G401 (cell line): ENCODE measurements at regions not wholly inside any gene's neighbourhood (a gene's known extent, or its start where the extent isn't known, plus 50 kb on each side); places are given as distances from the start of the nearest gene placed in this dataset.

Experiments used
- DNase-seq: peaks from one replicate; pipeline ENCODE4 v3.0.0-alpha.2; 2015; ENCODE audit warnings: low spot score
- in situ Hi-C: cut with HindIII; loops from 2 replicates; pipeline ENCODE4 v1.10.0; 2016; ENCODE audit warnings: low sequenced_read_pairs, mixed read lengths

DNA sequence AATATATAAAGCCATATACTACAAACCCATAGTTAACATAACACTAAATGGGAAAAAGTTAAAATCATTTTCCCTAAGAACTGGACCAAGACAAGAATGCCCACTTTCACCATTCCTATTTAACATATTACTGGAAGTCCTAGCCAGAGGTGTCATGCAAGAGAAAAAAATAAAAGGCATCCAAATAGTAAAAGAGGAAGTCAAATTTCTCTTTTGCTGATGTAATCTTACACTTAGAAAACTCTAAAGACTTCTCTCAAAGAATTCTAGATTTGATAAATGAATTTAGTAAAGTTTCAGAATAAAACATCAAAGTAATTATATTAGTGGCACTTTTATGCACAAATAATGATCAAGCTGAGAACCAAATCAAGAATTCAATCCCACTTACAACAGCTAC is 678.9 kb upstream of the SLITRK5 start:
- no peak for DNase-seq

GRCh38 chr13:87003265-87003664 is 667.9 kb upstream of the SLITRK5 start:
- in situ Hi-C loops, result no loop called here
- DNase-seq, result no peak

More for the DNA sequence above, 678.9 kb upstream of the SLITRK5 start:
- in situ Hi-C loops, result no loop called here

DNA sequence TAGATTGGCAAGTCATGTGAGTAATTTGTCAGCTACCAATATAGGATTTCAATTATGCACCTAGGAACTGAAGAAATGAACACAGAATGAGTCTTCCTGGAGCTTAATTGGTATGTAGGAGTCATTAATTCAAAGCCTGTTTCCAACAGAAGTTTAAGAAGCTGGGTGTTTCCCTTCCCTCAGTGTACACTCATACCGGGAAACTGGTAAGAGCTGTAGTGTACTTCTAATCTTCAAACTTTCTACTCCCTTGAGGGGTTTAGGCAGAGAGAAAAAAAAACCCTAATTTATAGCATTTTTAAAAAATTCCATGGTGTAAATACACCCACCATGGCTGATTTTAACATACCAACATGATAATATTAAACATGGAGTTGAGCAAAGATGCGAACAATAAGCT is 665.7 kb upstream of the SLITRK5 start:
- no peak for DNase-seq
- in situ Hi-C loops, result no loop called here

DNA sequence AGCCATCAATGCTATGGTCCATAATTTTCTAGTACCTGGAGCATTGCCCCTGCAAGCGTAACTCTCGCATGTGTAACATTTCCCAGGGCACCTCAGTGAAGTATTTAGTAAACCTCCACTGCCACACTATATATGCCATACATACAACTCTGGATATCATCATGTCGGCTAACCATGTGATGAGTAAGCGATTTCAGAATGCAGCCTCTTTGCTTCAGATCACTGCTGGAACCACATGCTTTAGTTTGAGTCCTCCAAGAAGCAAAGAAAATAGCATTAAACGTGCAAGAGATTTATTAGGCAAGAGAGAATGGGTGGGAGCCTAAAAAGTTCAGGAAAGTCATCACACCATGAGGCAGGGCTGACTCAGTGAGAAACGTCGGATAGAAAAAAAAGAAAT is 635.6 kb upstream of the SLITRK5 start:
- DNase-seq, result no peak
- in situ Hi-C loops, result no loop called here

- DNase-seq, result no peak
- in situ Hi-C loops, result no loop called here
These were observed 628.2 kb upstream of the SLITRK5 start for GRCh38 chr13:87042946-87043345.

DNA sequence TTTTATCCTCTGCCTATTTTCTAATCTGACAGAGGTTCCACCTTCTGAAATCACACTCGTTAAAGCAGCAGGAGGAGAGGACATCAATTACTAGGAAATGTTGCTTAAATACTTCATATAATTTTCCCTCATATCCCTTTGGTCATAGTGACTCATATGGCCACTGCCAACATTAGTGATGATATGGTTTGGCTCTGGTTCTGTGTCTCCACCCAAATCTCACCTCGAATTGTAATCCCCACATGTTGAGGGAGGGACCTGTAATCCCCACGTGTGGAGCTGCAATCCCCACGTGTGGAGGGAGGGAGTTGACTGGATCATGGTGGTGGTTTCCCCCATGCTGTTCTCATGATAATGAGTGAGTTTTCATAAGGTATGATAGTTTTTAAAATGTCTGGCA is 618.4 kb upstream of the SLITRK5 start:
- DNase-seq, result no peak
- in situ Hi-C loops, result no loop called here

GRCh38 chr13:87057807-87058520 is 613.2 kb upstream of the SLITRK5 start:
- in situ Hi-C loops, result no loop called here
- no peak for DNase-seq

- DNase-seq, result no peak
- in situ Hi-C loops, result no loop called here
These were observed 612.3 kb upstream of the SLITRK5 start for GRCh38 chr13:87058786-87059329.

DNA sequence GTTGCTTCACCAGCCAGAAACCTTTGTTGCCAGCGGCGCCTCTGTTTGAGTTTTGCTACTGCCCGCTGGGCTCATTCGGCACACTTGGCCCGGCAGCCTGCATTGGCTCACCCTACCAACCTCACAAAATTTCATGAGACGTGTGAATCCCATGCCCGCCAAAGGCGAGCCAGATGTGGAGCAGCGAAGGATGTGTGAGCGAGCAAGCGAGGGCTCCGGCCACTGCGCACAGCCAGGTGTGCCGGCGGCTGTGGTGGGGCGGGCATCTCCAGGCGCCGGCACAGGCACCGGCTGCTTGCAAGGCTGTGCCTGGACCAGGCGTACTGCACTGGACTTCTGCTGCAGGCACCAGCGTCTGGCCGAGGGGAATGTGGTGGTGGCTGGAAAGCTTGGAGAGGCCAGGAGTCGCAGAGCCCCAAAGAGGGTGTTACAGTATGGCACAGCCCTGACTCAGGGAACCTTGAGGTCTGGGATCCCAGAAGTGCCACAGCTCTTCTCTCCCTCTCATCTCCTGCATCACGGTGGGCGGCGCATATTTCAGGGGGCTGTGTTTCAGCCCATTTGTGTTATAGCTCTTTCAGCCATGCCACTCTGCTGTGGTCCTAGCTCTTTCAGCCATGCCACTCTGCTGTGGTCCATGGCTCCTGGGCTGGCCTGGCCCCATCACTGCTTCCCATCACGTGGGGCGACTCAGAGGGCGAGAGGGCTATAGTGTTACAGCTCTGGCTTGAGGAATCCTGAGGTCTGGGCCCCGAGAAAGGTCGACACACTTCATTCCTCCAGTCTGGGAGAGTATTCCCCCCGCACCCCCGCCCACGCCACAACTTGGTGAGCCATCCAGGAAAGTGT is 592.0 kb upstream of the SLITRK5 start:
- no peak for DNase-seq
- in situ Hi-C loops, result no loop called here

DNA sequence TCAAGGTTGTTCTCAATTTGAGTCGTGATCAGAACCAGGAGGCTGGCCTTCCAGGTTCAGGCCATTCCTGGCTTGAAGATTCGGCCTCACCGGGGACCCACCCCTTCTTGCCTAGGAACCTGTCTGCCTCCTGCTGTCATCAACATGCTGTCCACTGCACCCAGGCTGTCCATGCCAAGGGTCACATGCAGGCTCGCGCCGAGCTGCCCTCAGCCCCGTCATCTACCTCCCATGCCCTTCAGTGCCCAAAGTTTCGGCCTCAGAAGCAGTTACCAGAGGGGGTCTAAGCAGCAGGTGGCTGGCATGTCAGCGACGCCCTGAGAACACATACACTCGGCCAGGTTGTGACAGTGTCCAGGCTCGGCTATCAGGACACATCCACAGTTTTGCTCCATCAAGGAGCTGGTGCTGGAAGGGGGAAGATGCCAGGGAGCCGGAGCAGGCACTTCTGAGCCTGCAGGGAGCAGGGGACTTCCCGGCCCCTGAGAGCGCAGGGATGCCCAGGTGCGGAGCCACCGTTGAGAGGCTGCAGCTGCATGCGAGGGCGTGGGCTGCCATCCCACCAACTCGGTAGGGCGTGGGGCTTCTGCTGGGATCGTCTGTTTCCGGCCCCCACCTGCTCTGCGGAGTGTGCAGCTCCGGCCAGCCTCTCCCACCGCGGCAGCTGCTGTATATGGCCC is 590.9 kb upstream of the SLITRK5 start:
- DNase-seq, result no peak
- in situ Hi-C loops, result no loop called here

DNA sequence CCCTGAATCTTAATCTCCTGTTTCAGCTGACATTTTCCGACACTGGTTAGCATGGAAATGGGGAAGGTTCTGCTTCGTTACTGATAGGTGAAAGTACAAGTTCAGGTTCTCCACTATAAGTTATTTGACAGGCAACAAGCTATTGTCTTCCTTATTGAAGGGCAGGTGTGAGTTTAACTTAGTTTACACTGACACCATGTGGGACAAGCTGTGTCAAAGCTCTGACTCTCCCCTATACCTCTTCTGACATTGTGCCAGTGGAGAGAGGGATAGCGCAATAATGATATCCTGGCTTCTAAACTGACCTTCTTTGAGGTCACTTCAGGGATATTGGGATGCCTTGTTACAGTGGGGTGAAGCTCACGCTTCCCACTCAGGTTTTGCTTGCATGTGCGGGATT is 587.0 kb upstream of the SLITRK5 start:
- no peak for DNase-seq
- in situ Hi-C loops, result no loop called here

- in situ Hi-C loops, result no loop called here
- DNase-seq, result no peak
These were observed 583.4 kb upstream of the SLITRK5 start for GRCh38 chr13:87087741-87088140.

DNA sequence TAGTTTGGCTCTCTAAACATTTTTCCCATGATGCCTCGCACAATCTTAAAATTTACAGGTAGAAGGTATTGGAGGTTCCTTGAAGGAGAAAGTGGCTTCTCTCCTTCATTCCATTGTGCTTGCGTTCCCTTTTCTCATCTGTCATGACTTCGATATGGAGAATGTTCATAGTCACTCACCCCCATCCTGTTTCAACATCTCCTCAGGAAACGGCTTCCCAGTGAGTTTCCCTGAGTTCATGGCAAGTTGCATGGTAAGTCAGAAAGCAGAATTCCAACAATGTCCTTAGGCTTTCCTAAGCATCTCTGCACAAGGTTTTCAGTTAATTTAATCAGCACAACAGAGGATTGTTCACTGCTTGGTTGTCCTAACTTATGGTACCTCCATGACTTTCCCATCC is 581.8 kb upstream of the SLITRK5 start:
- DNase-seq, result no peak
- in situ Hi-C loops, result no loop called here

DNA sequence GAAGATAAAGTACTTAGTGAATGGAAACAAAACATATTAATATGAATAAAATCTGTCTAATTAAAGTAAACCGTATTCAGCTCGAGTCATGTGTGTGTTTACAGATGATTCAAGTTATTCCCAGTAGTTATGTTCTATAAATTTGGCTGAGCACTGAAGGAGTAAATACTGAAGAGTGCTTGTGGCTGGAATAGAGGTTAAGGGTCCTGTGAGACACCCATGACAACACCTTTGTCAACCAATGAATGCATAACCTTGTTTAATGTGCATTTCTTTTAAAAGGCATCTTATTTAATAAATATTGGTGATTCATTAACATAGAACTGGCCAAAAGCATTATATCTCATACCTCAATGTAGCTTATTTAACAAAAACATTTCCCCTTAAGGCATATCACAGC is 577.8 kb upstream of the SLITRK5 start:
- in situ Hi-C loops, result no loop called here

DNA sequence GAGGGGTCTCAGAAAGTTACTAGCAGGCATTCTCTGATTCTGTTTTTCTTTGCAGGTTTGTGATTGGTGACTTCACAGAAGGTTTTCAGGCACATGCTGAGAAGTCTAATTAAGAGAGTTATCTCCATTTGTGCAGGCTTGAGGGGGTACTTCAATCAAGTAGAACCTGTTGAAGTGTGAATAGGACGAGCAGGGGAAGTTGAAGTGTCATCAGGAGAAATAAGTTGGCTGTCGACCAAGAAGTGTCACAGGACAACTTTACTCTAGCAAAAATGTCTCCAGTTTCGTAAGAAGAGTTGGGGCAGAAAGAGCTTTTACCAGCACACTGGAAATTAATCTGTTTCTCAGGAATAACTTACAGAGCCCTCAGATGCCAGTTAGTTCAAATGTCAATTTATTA is 576.5 kb upstream of the SLITRK5 start:
- in situ Hi-C loops, result no loop called here
- DNase-seq, result no peak

More for the DNA sequence above, 577.8 kb upstream of the SLITRK5 start:
- DNase-seq, result no peak

DNA sequence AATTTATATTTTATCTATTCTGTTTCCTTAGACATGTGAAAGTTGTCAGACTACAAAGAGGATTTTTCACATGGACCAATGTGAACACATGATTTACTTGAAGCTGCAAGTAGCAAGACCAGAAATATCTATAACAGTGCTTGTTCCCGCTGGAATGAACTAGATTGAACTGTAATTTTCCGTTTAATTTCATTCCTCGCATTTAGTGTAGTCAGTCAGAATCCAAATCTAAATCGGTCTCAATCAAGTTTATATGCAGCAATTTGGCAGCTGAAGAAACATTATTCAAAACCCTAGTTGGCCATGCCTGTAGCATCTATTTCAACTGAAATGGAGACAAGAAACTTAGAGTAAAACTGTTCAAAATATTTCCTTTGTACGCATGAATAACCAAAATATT is 570.7 kb upstream of the SLITRK5 start:
- no peak for DNase-seq
- in situ Hi-C loops, result no loop called here

GRCh38 chr13:87107651-87108050 is 563.5 kb upstream of the SLITRK5 start:
- in situ Hi-C loops, result no loop called here
- DNase-seq, result no peak

DNA sequence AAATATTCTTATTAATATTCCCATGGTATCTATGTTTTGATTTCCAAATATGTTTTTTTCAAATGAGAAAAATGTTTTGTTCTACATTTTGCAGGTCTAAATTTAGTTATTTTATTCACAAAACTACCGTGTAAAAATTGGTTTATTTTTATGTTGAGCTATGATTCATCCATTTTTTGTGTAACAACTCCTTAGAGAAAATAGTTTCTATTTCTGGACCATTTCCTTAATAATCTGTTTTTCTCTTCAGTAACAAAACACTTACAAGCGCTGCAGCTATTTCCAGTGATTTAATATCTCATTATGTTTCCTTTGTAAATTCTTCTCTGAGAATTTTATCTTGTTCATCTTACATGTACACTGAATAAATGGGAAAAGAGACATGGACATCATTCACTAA is 550.7 kb upstream of the SLITRK5 start:
- in situ Hi-C loops, result no loop called here
- no peak for DNase-seq

- in situ Hi-C loops, result no loop called here
- no peak for DNase-seq
These were observed 548.6 kb upstream of the SLITRK5 start for GRCh38 chr13:87122551-87122950.
